Sigmoid colon (tissue), 6 donors: ENCODE measurements at regions not wholly inside any gene's neighbourhood (a gene's known extent, or its start where the extent isn't known, plus 50 kb on each side); places are given as distances from the start of the nearest gene placed in this dataset.

Source experiments
- DNase-seq: peaks from one replicate; pipeline ENCODE4 v3.0.0-alpha.2; 2019
- H3K27ac ChIP-seq, 4 donors: fragments of 200-600 bp; sonication (generic); one replicate each; pipeline ENCODE4 v1.5.1; 2016 to 2019; ENCODE audit warnings: mild to moderate bottlenecking in 1 of 4
- H3K27me3 ChIP-seq, 3 donors: fragments of 200-600 bp; sonication (generic); one replicate each; pipeline ENCODE4 v1.5.1; 2019; ENCODE audit warnings: mild to moderate bottlenecking in 1 of 3
- H3K36me3 ChIP-seq, 4 donors: fragments of 200-600 bp; sonication (generic); one replicate each; pipeline ENCODE4 v1.5.1; 2016 to 2019
- H3K4me1 ChIP-seq, 4 donors: fragments of 200-600 bp; sonication (generic); one replicate each; pipeline ENCODE4 v1.5.1; 2017 to 2019
- H3K4me3 ChIP-seq, 4 donors: fragments of 200-600 bp; sonication (generic); one replicate each; pipeline ENCODE4 v1.5.1; 2017 to 2019; ENCODE audit warnings: mild to moderate bottlenecking in 2 of 4, moderate library complexity in 1 of 4
- H3K9me3 ChIP-seq, 4 donors: fragments of 200-600 bp in 3 of 4; sonication (generic) in 3 of 4; one replicate each; pipeline versions ENCODE4 v1.5.1 to v1.6.1; 2013 to 2019
- EP300 ChIP-seq, 4 donors: sonication (generic); formaldehyde crosslinking; IDR thresholded peaks; one replicate each; pipeline ENCODE4 v1.6.1; 2017; ENCODE audit warnings: antibody characterized with exemption in 4 of 4
- POLR2A ChIP-seq, 2 donors: fragments of 450-650 bp; IDR thresholded peaks; one replicate each; pipeline ENCODE4 v1.6.1; 2016; ENCODE audit warnings: antibody characterized with exemption in 2 of 2, mild to moderate bottlenecking in 2 of 2, moderate library complexity in 2 of 2
- POLR2AphosphoS5 ChIP-seq, 4 donors: sonication (generic); formaldehyde crosslinking; IDR thresholded peaks; one replicate each; pipeline ENCODE4 v1.6.1; 2017; ENCODE audit warnings: antibody characterized with exemption in 4 of 4
- whole genome bisulfite sequencing, 2 donors: extraction: QIAGEN DNeasy Blood & Tissue Kit; methylation state at CpG; one replicate each; pipeline ENCODE4 v1.1.7; 2013; 5-methylcytosine and 5-hydroxymethylcytosine counted together
- intact Hi-C: fragments of 100-400 bp; cut with DNase I; formaldehyde crosslinking; loops from one replicate; pipeline ENCODE4 v1.15.1; 2023
- TF ChIP-seq, protein P1 (sequence below), 4 experiments: fragments of 450-650 bp in 3 of 4; fragments of 200-600 bp in 1 of 4; IDR thresholded peaks; one replicate each; pipeline ENCODE4 v1.5.1; 2016 to 2019; ENCODE audit warnings: antibody characterized with exemption in 4 of 4, mild to moderate bottlenecking in 3 of 4, moderate library complexity in 2 of 4
- donor health status: healthy with polysubstance abuse.
- donor health status: healthy.

DNA sequence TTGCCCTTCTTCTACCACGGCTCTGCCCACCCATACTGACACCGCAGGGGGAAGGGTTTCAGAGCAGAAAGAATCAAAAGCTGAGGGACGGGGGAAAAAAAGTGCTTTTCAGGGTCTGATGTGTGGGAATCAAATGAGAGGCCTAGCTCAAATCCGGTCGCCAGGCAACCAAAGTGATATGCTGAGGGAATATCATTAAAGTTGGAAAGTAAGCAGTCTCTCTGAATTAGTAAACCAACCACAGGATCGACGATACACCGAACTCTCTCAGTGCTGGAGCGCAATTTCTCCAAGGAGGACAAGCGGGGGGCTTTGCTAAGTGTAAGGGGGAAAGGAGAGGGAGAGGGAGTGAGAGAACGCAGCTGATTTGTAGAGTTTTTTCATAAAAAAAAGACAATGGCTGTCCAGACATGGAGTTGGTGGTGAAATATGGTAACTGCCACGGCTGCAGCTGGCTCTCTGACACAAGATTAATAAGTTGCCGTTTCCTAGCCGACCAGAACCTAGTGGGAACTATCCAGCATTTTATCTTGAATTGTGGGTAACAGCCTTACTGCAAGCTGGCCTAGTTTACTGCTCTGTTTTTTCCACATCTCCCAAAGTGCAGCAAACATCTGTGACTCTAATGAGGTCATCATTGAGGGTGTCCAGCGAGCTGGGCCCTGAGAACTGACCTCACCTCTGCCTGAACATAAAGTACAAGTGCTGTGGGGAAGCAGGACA is 530.2 kb downstream of the SOX2 start:
- WGBS, 2 donors = 66 to 78% methylated on average over 15 of the region's 15 CpGs
- DNase-seq = peak; percentile 86
- Histone ChIP-seq H3K27ac (peak overlapping the region; percentile 54 to 67 (median 56)), H3K36me3 (no peaks in the 10 kb centered on the region), H3K9me3 (no peaks in the 10 kb centered on the region), H3K4me3 (no peak overlapping the region), H3K4me1 (peaks cover 0 to 5% (median 2%) of the 10 kb centered on the region in 4 donors), H3K27me3 (no peaks in the 10 kb centered on the region)
- TF ChIP-seq EP300 (IDR thresholded peaks at IDR 0.05) (no peak), POLR2AphosphoS5 (IDR thresholded peaks at IDR 0.05) (peak in 3 of 4 donors; percentile 6 to 53 (median 44))
- intact Hi-C loops = loop anchor here (5.0 kb wide), 1 partner anchor 530 kb away; the partner anchor contains the start of gene SOX2

- Histone ChIP-seq H3K9me3 (no peaks in the 10 kb centered on the region), H3K4me1 (peaks cover 0 to 5% (median 2%) of the 10 kb centered on the region in 4 donors), H3K27ac (peak overlapping the region; percentile 54 to 65 (median 56)), H3K27me3 (no peaks in the 10 kb centered on the region), H3K36me3 (no peaks in the 10 kb centered on the region), H3K4me3 (no peak overlapping the region)
- intact Hi-C loops = loop anchor here (5.0 kb wide), 1 partner anchor 530 kb away; the partner anchor contains the start of gene SOX2
- TF ChIP-seq EP300 (IDR thresholded peaks at IDR 0.05) (no peak), POLR2A (IDR thresholded peaks at IDR 0.05) (no peak)
- no peak for DNase-seq
Measured at GRCh38 chr3:182242489-182242942, 530.8 kb downstream of the SOX2 start.

GRCh38 chr3:182243625-182244024 is 531.9 kb downstream of the SOX2 start:
- H3K4me1 ChIP-seq = peaks cover 0 to 5% (median 2%) of the 10 kb centered on the region in 4 donors
- TF ChIP-seq, protein P1, sequence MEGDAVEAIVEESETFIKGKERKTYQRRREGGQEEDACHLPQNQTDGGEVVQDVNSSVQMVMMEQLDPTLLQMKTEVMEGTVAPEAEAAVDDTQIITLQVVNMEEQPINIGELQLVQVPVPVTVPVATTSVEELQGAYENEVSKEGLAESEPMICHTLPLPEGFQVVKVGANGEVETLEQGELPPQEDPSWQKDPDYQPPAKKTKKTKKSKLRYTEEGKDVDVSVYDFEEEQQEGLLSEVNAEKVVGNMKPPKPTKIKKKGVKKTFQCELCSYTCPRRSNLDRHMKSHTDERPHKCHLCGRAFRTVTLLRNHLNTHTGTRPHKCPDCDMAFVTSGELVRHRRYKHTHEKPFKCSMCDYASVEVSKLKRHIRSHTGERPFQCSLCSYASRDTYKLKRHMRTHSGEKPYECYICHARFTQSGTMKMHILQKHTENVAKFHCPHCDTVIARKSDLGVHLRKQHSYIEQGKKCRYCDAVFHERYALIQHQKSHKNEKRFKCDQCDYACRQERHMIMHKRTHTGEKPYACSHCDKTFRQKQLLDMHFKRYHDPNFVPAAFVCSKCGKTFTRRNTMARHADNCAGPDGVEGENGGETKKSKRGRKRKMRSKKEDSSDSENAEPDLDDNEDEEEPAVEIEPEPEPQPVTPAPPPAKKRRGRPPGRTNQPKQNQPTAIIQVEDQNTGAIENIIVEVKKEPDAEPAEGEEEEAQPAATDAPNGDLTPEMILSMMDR (IDR thresholded peaks at IDR 0.05) = no peak
- TF ChIP-seq POLR2AphosphoS5 (IDR thresholded peaks at IDR 0.05) (no peak), POLR2A (IDR thresholded peaks at IDR 0.05) (no peak), EP300 (IDR thresholded peaks at IDR 0.05) (no peak)
- WGBS, 2 donors = 59 to 68% methylated on average over 1 of the region's 1 CpG
- peak overlapping the region in 1 of 4 donors; percentile 29 for H3K27ac ChIP-seq
- intact Hi-C loops = loop anchor here (5.0 kb wide), 1 partner anchor 531 kb away; the partner anchor contains the start of gene SOX2
- no peak for DNase-seq
- no peaks in the 10 kb centered on the region for H3K36me3 ChIP-seq
- no peaks in the 10 kb centered on the region for H3K9me3 ChIP-seq
- H3K27me3 ChIP-seq = no peaks in the 10 kb centered on the region
- H3K4me3 ChIP-seq = no peak overlapping the region

GRCh38 chr3:182244222-182244971 is 532.7 kb downstream of the SOX2 start:
- DNase-seq = peak; percentile 69
- Histone ChIP-seq H3K9me3 (no peaks in the 10 kb centered on the region), H3K36me3 (no peaks in the 10 kb centered on the region), H3K27me3 (no peaks in the 10 kb centered on the region), H3K4me1 (peaks cover 0 to 5% (median 2%) of the 10 kb centered on the region in 4 donors), H3K27ac (peak overlapping the region in 1 of 4 donors; percentile 11), H3K4me3 (no peak overlapping the region)
- intact Hi-C loops = loop anchor here (5.0 kb wide), 1 partner anchor 532 kb away; the partner anchor contains the start of gene SOX2
- 84 to 87% methylated on average over 4 of the region's 4 CpGs for WGBS, 2 donors
- TF ChIP-seq POLR2A (IDR thresholded peaks at IDR 0.05) (no peak), EP300 (IDR thresholded peaks at IDR 0.05) (peak in 1 of 4 donors; percentile 7), POLR2AphosphoS5 (IDR thresholded peaks at IDR 0.05) (peak in 1 of 4 donors; percentile 27)
- TF ChIP-seq, protein P1 (IDR thresholded peaks at IDR 0.05) = no peak

DNA sequence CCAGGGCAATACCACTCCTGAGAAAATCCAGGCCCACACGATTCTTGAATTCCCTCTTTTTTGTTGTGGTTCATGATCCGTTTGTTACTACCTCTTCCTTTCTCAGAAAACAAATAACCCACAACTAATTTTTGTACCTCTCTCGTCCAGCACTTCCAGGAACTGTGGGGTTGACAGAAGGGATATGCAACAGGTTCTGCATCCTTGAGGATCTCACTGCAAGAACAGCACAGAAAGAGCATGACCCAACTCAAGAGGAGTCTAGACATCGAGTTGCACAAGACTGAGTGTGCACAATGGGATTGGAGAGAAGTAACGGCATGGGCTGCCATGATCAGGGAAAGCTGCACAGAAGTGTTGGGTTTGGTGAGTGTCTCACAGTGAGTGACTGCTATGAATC is 533.3 kb downstream of the SOX2 start:
- Histone ChIP-seq H3K9me3 (no peaks in the 10 kb centered on the region), H3K27ac (no peak overlapping the region), H3K36me3 (no peaks in the 10 kb centered on the region), H3K4me3 (no peak overlapping the region), H3K4me1 (peaks cover 0 to 5% (median 2%) of the 10 kb centered on the region in 4 donors), H3K27me3 (no peaks in the 10 kb centered on the region)
- intact Hi-C loops = no loop called here
- 89 to 90% methylated on average over 5 of the region's 5 CpGs for WGBS, 2 donors
- no peak for DNase-seq
- no peak for TF ChIP-seq EP300 (IDR thresholded peaks at IDR 0.05)
- TF ChIP-seq, protein P1 (IDR thresholded peaks at IDR 0.05) = no peak
- TF ChIP-seq POLR2A (IDR thresholded peaks at IDR 0.05) = no peak
- no peak for TF ChIP-seq POLR2AphosphoS5 (IDR thresholded peaks at IDR 0.05)
